ENCODE measurements at regions not wholly inside any gene's neighbourhood (a gene's known extent, or its start where the extent isn't known, plus 50 kb on each side); places are given as distances from the start of the nearest gene placed in this dataset.

DNA sequence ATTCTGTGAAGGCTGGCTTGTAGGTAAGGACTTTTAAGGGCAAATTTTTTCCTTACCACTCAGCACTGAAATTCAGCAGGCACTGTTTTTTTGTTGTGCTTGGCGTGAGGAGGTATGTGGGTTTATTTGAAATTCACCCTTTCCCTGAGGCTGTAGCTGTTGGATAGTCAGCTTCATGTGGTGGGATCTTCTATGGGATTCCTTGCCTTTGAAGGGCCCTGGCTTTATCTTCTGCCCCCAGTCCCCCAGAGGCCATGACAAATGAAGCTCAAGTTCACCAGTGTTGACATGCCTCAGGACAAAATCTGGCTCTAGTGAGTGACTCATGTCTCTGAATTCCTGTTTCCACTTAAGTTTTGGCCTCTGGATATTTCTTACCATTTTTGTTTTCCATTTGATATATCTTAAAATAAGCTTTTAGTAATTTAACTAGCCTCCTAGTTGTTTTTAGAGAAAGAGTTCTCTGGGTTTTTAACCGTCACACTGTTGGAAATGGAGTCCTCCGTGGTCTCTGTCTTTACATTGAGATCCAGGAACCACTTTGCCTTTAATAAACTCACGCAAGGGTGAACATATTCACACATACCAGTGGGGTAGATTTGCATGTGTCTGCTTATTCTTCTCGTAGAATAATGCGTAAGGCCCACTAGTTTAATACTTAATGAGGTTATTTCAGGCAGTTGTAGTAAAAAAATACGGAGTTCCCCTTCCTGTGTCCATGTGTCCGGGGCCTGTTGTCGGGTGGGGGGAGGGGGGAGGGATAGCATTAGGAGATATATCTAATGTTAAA, 211.1 kb upstream of the FAM98A start:
- no peak overlapping the region for H3K27ac ChIP-seq (replicated peaks)
- no peak for DNase-seq (ENCODE audit: low read depth in 1 of 2, low spot score in 1 of 2)
- TF ChIP-seq, protein P1, sequence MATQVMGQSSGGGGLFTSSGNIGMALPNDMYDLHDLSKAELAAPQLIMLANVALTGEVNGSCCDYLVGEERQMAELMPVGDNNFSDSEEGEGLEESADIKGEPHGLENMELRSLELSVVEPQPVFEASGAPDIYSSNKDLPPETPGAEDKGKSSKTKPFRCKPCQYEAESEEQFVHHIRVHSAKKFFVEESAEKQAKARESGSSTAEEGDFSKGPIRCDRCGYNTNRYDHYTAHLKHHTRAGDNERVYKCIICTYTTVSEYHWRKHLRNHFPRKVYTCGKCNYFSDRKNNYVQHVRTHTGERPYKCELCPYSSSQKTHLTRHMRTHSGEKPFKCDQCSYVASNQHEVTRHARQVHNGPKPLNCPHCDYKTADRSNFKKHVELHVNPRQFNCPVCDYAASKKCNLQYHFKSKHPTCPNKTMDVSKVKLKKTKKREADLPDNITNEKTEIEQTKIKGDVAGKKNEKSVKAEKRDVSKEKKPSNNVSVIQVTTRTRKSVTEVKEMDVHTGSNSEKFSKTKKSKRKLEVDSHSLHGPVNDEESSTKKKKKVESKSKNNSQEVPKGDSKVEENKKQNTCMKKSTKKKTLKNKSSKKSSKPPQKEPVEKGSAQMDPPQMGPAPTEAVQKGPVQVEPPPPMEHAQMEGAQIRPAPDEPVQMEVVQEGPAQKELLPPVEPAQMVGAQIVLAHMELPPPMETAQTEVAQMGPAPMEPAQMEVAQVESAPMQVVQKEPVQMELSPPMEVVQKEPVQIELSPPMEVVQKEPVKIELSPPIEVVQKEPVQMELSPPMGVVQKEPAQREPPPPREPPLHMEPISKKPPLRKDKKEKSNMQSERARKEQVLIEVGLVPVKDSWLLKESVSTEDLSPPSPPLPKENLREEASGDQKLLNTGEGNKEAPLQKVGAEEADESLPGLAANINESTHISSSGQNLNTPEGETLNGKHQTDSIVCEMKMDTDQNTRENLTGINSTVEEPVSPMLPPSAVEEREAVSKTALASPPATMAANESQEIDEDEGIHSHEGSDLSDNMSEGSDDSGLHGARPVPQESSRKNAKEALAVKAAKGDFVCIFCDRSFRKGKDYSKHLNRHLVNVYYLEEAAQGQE (IDR thresholded peaks at IDR 0.05; ENCODE audit: insufficient replicate concordance, low read depth): no peak
- TF ChIP-seq POLR2AphosphoS5 (IDR thresholded peaks at IDR 0.05; ENCODE audit: low read depth): no peak
- no peak for TF ChIP-seq GABPA (IDR thresholded peaks at IDR 0.05; ENCODE audit: low read depth)
- TF ChIP-seq, protein P2, sequence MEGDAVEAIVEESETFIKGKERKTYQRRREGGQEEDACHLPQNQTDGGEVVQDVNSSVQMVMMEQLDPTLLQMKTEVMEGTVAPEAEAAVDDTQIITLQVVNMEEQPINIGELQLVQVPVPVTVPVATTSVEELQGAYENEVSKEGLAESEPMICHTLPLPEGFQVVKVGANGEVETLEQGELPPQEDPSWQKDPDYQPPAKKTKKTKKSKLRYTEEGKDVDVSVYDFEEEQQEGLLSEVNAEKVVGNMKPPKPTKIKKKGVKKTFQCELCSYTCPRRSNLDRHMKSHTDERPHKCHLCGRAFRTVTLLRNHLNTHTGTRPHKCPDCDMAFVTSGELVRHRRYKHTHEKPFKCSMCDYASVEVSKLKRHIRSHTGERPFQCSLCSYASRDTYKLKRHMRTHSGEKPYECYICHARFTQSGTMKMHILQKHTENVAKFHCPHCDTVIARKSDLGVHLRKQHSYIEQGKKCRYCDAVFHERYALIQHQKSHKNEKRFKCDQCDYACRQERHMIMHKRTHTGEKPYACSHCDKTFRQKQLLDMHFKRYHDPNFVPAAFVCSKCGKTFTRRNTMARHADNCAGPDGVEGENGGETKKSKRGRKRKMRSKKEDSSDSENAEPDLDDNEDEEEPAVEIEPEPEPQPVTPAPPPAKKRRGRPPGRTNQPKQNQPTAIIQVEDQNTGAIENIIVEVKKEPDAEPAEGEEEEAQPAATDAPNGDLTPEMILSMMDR (IDR thresholded peaks at IDR 0.05; ENCODE audit: insufficient read depth, low read length): no peak
- no peak for TF ChIP-seq SPI1 (IDR thresholded peaks at IDR 0.05; ENCODE audit: borderline replicate concordance, low read depth)

DNA sequence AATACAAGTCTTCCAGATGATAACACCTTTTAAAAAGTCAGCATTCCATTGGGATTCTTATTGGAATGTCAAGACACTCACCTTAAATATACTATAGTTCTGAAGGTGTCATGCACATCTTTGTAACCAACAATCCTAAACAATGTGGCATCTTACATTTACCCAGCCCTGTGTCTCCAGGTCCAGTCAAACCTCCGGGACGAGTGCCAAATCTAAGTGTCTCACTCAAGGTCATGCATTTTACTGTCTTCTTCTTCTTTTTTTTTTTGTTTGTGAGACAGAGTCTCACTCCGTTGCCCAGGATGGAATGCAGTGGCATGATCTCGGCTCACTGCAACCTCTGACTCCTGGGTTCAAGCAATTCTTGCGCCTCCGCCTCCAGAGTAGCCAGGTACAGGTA, 206.9 kb upstream of the FAM98A start:
- DNase-seq (ENCODE audit: low read depth in 1 of 2, low spot score in 1 of 2): no peak
- Histone ChIP-seq H3K27me3 (ENCODE audit: insufficient read depth, poor library complexity, severe bottlenecking) (no peaks in the 10 kb centered on the region), H3K4me3 (replicated peaks; ENCODE audit: insufficient read depth, low read length) (no peak overlapping the region), H3K27ac (replicated peaks) (no peak overlapping the region)
- TF ChIP-seq SPI1 (IDR thresholded peaks at IDR 0.05; ENCODE audit: borderline replicate concordance, low read depth) (no peak), GABPA (IDR thresholded peaks at IDR 0.05; ENCODE audit: low read depth) (no peak), POLR2AphosphoS5 (IDR thresholded peaks at IDR 0.05; ENCODE audit: low read depth) (no peak)
- TF ChIP-seq, protein P2 (IDR thresholded peaks at IDR 0.05; ENCODE audit: insufficient read depth, low read length): no peak
- TF ChIP-seq, protein P1 (IDR thresholded peaks at IDR 0.05; ENCODE audit: insufficient replicate concordance, low read depth): no peak

More for the DNA sequence above, 211.1 kb upstream of the FAM98A start:
- no peaks in the 10 kb centered on the region for H3K27me3 ChIP-seq (ENCODE audit: insufficient read depth, poor library complexity, severe bottlenecking)
- H3K4me3 ChIP-seq (replicated peaks; ENCODE audit: insufficient read depth, low read length): no peak overlapping the region

DNA sequence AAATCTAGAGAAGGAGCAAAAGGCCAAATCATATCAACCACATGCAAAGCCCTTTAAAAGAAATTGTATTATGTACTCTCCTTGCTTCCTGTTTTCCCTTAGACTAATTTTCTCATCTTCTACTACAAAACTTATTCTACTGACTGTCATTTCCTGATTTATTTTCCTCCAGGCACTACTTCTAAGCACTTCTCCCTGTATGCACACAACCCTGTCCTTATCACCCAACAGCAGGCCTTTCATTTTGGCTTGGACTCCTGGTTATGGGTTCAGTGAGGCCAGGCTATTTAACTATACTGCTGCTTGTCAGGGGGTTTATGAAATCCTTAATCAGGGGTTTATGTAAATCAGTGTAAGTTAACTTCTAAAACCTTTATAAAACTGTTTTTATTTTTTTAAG, 205.1 kb upstream of the FAM98A start:
- no peak for DNase-seq (ENCODE audit: low read depth in 1 of 2, low spot score in 1 of 2)
- Histone ChIP-seq H3K4me3 (replicated peaks; ENCODE audit: insufficient read depth, low read length) (no peak overlapping the region), H3K27me3 (ENCODE audit: insufficient read depth, poor library complexity, severe bottlenecking) (no peaks in the 10 kb centered on the region), H3K27ac (replicated peaks) (no peak overlapping the region)
- TF ChIP-seq POLR2AphosphoS5 (IDR thresholded peaks at IDR 0.05; ENCODE audit: low read depth) (no peak), SPI1 (IDR thresholded peaks at IDR 0.05; ENCODE audit: borderline replicate concordance, low read depth) (no peak), GABPA (IDR thresholded peaks at IDR 0.05; ENCODE audit: low read depth) (no peak)
- TF ChIP-seq, protein P1 (IDR thresholded peaks at IDR 0.05; ENCODE audit: insufficient replicate concordance, low read depth): no peak
- TF ChIP-seq, protein P2 (IDR thresholded peaks at IDR 0.05; ENCODE audit: insufficient read depth, low read length): no peak

Data from HL-60 (cell line).